Kidney (tissue), 13 donors: ENCODE measurements at regions not wholly inside any gene's neighbourhood (a gene's known extent, or its start where the extent isn't known, plus 50 kb on each side); places are given as distances from the start of the nearest gene placed in this dataset.
"Not testable (repeated sequence)": the region's sequence is repeated elsewhere in the genome, so short reads cannot be mapped to it uniquely, and the experiment has no call there.

Experiments
- DNase-seq, 5 donors: peaks; one replicate each; pipeline ENCODE4 v3.0.0-alpha.2; 2013 to 2020
- FAIRE-seq: peaks from 2 replicates; lab custom pipeline; 2012; peaks lifted over from hg19 to GRCh38; lab: Jason Lieb, UNC
- H3K27ac ChIP-seq, 2 donors: one replicate each; pipeline ENCODE4 v1.7.0; 2013; ENCODE audit warnings: low read depth in 2 of 2, low read length in 2 of 2, inconsistent platforms in 1 of 2
- H3K27me3 ChIP-seq: one replicate; pipeline ENCODE4 v1.7.1; 2013; ENCODE audit warnings: low read length, inconsistent platforms; ENCODE audit not compliant: control insufficient read depth, insufficient read depth
- H3K36me3 ChIP-seq, 3 donors: one replicate each; pipeline versions ENCODE4 v1.7.0 to v1.7.1; 2013; ENCODE audit warnings: low read length in 3 of 3, control low read depth in 1 of 3, inconsistent platforms in 1 of 3; ENCODE audit not compliant: insufficient read depth in 3 of 3, control insufficient read depth in 2 of 3
- H3K4me1 ChIP-seq, 3 donors: one replicate each; pipeline versions ENCODE4 v1.7.0 to v1.7.1; 2013; ENCODE audit warnings: low read length in 3 of 3, inconsistent platforms in 1 of 3, low read depth in 1 of 3; ENCODE audit not compliant: control insufficient read depth in 2 of 3, insufficient read depth in 2 of 3
- H3K4me3 ChIP-seq, 3 donors: one replicate each; pipeline versions ENCODE4 v1.7.0 to v1.8.1; 2013; ENCODE audit warnings: low read length in 3 of 3, control low read depth in 1 of 3, inconsistent platforms in 1 of 3
- H3K9ac ChIP-seq, 3 donors: one replicate each; pipeline versions ENCODE4 v1.7.0 to v1.7.1; 2013; ENCODE audit warnings: low read length in 3 of 3, control low read depth in 1 of 3, inconsistent platforms in 1 of 3
- H3K9me3 ChIP-seq, 3 donors: one replicate each; pipeline versions ENCODE4 v1.7.0 to v1.7.1; 2013; ENCODE audit warnings: low read length in 3 of 3, control low read depth in 1 of 3, inconsistent platforms in 1 of 3; ENCODE audit not compliant: control insufficient read depth in 2 of 3, insufficient read depth in 1 of 3
- CTCF ChIP-seq: IDR thresholded peaks from 3 replicates; pipeline ENCODE4 v1.5.1; 2012; ENCODE audit warnings: mild to moderate bottlenecking, moderate library complexity, borderline replicate concordance; ENCODE audit not compliant: insufficient read depth; ENCODE audit errors: extremely low read depth
- intact Hi-C: fragments of 100-400 bp; cut with DNase I; formaldehyde crosslinking; loops from one replicate; pipeline ENCODE4 v1.11.1; 2022
- donor health status: control.
- donor health status: control.
- donor health status: control.
- donor health status: control.
- donor health status: control.
- donor health status: DM: yes; HTN: yes; CAD: no.
- donor health status: Normal renal cell carcinoma (clear cell type).

- Histone ChIP-seq H3K4me3 (no peak overlapping the region), H3K27me3 (no peaks in the 10 kb centered on the region), H3K4me1 (no peaks in the 10 kb centered on the region), H3K9ac (no peak overlapping the region), H3K9me3 (no peaks in the 10 kb centered on the region), H3K36me3 (no peaks in the 10 kb centered on the region), H3K27ac (no peak overlapping the region)
- intact Hi-C loops, result no loop called here
- no peak for TF ChIP-seq CTCF
- DNase-seq (no peak), FAIRE-seq (no peak)
Observed at GRCh38 chr6:98395610-98396166, 438.7 kb upstream of the POU3F2 start.

- Histone ChIP-seq H3K4me3 (no peak overlapping the region), H3K27me3 (no peaks in the 10 kb centered on the region), H3K36me3 (no peaks in the 10 kb centered on the region), H3K9ac (no peak overlapping the region), H3K4me1 (no peaks in the 10 kb centered on the region), H3K9me3 (no peaks in the 10 kb centered on the region), H3K27ac (no peak overlapping the region)
- DNase-seq, result no peak
- intact Hi-C loops, result no loop called here
- no peak for FAIRE-seq
- TF ChIP-seq CTCF, result no peak
Observed at GRCh38 chr6:98416027-98416426, 418.3 kb upstream of the POU3F2 start.

- H3K9ac ChIP-seq, H3K36me3 ChIP-seq, DNase-seq, H3K27ac ChIP-seq, H3K27me3 ChIP-seq, H3K4me1 ChIP-seq, H3K9me3 ChIP-seq, FAIRE-seq, H3K4me3 ChIP-seq, intact Hi-C loops: not testable (repeated sequence)
Observed at GRCh38 chr6:98416497-98417158, 417.7 kb upstream of the POU3F2 start.

- FAIRE-seq, result no peak
Observed at GRCh38 chr6:98433325-98434056, 400.9 kb upstream of the POU3F2 start.

More at GRCh38 chr6:98433325-98434056, 400.9 kb upstream of the POU3F2 start:
- Histone ChIP-seq H3K9ac (no peak overlapping the region), H3K36me3 (no peaks in the 10 kb centered on the region), H3K4me1 (no peaks in the 10 kb centered on the region), H3K27me3 (no peaks in the 10 kb centered on the region), H3K27ac (no peak overlapping the region), H3K9me3 (peaks cover 0 to 3% (median 0%) of the 10 kb centered on the region in 3 donors), H3K4me3 (no peak overlapping the region)
- intact Hi-C loops, result no loop called here
- DNase-seq, result no peak
- TF ChIP-seq CTCF, result no peak
